Endothelial cell of umbilical vein (primary cell): ENCODE measurements at regions not wholly inside any gene's neighbourhood (a gene's known extent, or its start where the extent isn't known, plus 50 kb on each side); places are given as distances from the start of the nearest gene placed in this dataset.

Source experiments
- BruUV-seq: library from RNA; stranded (reverse); fragments of 400-500 nt; replicated peaks from 2 replicates; lab custom pipeline; 2021; lab: Mats Ljungman, UMichigan
- CTCF ChIA-PET: fragments of 300-600, 350-600 bp; sonication (Branson Sonifier 250); formaldehyde crosslinking; loops from one replicate; lab custom pipeline; 2021; ENCODE audit warnings: antibody characterized with exemption, inconsistent platforms; lab: Charles Lee
- POLR2A ChIA-PET: fragments of 300-600, 350-600 bp; sonication (Branson Sonifier 250); formaldehyde crosslinking; loops from one replicate; lab custom pipeline; 2021; ENCODE audit warnings: antibody characterized with exemption, inconsistent platforms; lab: Charles Lee
- DNase-seq: peaks from one replicate; pipeline ENCODE4 v3.0.0-alpha.2; 2011; ENCODE audit warnings: low read depth, low spot score
- FAIRE-seq: peaks from 2 replicates; lab custom pipeline; 2011; peaks lifted over from hg19 to GRCh38; lab: Jason Lieb, UNC
- H2AFZ ChIP-seq: 2 replicates; pipeline ENCODE4 v1.6.0; 2012; ENCODE audit warnings: low read depth, low read length, control low read depth, inconsistent platforms
- H3K27ac ChIP-seq: 2 replicates; pipeline ENCODE4 v1.5.1; 2011; ENCODE audit warnings: low read depth, mild to moderate bottlenecking, control low read depth, low read length, moderate library complexity; ENCODE audit not compliant: insufficient read depth
- H3K27me3 ChIP-seq, 2 experiments: 2 replicates each; pipeline versions ENCODE4 v1.6.0 to v1.6.1; 2011; ENCODE audit warnings: low read length in 2 of 2, mixed read lengths in 1 of 2; ENCODE audit not compliant: control insufficient read depth in 2 of 2, insufficient read depth in 2 of 2
- H3K36me3 ChIP-seq, 2 experiments: 2 replicates in 1 of 2; 3 replicates in 1 of 2; pipeline ENCODE4 v1.5.1; 2011; ENCODE audit warnings: low read length in 2 of 2, mild to moderate bottlenecking in 1 of 2, moderate library complexity in 1 of 2; ENCODE audit not compliant: control insufficient read depth in 2 of 2, insufficient read depth in 2 of 2; ENCODE audit errors: extremely low read depth in 1 of 2
- H3K4me1 ChIP-seq: 3 replicates; pipeline ENCODE4 v1.5.1; 2011; ENCODE audit warnings: mild to moderate bottlenecking, low read length; ENCODE audit not compliant: control insufficient read depth, insufficient read depth; ENCODE audit errors: extremely low read depth
- H3K4me2 ChIP-seq: 2 replicates; pipeline ENCODE4 v1.6.1; 2011; ENCODE audit warnings: low read length, control low read depth, mixed read lengths; ENCODE audit not compliant: insufficient read depth
- H3K4me3 ChIP-seq, 3 experiments: fragments of 200-600 bp in 1 of 3; sonication (generic), shearing (Covaris generic) in 1 of 3; replicated peaks in 1 of 3; 2 replicates each; pipeline ENCODE4 v1.5.1; 2011 to 2016; ENCODE audit warnings: control low read depth in 3 of 3, low read length in 3 of 3, mild to moderate bottlenecking in 2 of 3, inconsistent platforms in 1 of 3, low read depth in 1 of 3, moderate library complexity in 1 of 3; ENCODE audit not compliant: insufficient read depth in 1 of 3
- H3K79me2 ChIP-seq: 2 replicates; pipeline ENCODE4 v1.6.0; 2012; ENCODE audit warnings: low read length, inconsistent platforms; ENCODE audit not compliant: control insufficient read depth, insufficient read depth
- H3K9ac ChIP-seq: replicated peaks from 2 replicates; pipeline ENCODE3; 2011; ENCODE audit warnings: low read length, control low read depth; ENCODE audit not compliant: insufficient read depth; ENCODE audit errors: extremely low read depth
- H3K9me1 ChIP-seq: replicated peaks from 3 replicates; pipeline ENCODE4 v1.6.0; 2011; ENCODE audit warnings: mild to moderate bottlenecking, low read length; ENCODE audit not compliant: control insufficient read depth, insufficient read depth; ENCODE audit errors: extremely low read depth
- H3K9me3 ChIP-seq: replicated peaks from 2 replicates; pipeline ENCODE4 v1.5.1; 2012; ENCODE audit warnings: low read length, inconsistent platforms; ENCODE audit not compliant: control insufficient read depth, insufficient read depth
- H4K20me1 ChIP-seq: replicated peaks from 2 replicates; pipeline ENCODE3; 2011; ENCODE audit warnings: mild to moderate bottlenecking, low read length; ENCODE audit not compliant: control insufficient read depth, insufficient read depth; ENCODE audit errors: extremely low read depth
- CTCF ChIP-seq, 2 donors: IDR thresholded peaks; 1 replicate in 1 of 2; 2 replicates in 1 of 2; pipeline ENCODE4 v1.5.1; 2011; ENCODE audit warnings: low read length in 2 of 2, mild to moderate bottlenecking in 2 of 2, moderate library complexity in 2 of 2, control low read depth in 1 of 2, inconsistent platforms in 1 of 2, low read depth in 1 of 2; ENCODE audit not compliant: insufficient read depth in 1 of 2; ENCODE audit errors: extremely low read depth in 1 of 2
- EZH2 ChIP-seq: IDR thresholded peaks from 2 replicates; pipeline ENCODE4 v1.6.1; 2012; ENCODE audit warnings: borderline replicate concordance, low read depth, mild to moderate bottlenecking, moderate library complexity, low read length, inconsistent platforms; ENCODE audit not compliant: severe bottlenecking
- FOS ChIP-seq: IDR thresholded peaks from 2 replicates; pipeline ENCODE4 v1.6.1; 2011; ENCODE audit warnings: mild to moderate bottlenecking, low read length, moderate library complexity, borderline replicate concordance; ENCODE audit not compliant: insufficient read depth
- GATA2 ChIP-seq: IDR thresholded peaks from 2 replicates; pipeline ENCODE4 v1.7.0; 2011; ENCODE audit warnings: low read depth, mild to moderate bottlenecking, moderate library complexity, mixed read lengths, low read length; ENCODE audit not compliant: insufficient read length, insufficient read depth
- JUN ChIP-seq: IDR thresholded peaks from 2 replicates; pipeline ENCODE4 v1.6.1; 2011; ENCODE audit warnings: borderline replicate concordance, low read depth; ENCODE audit not compliant: insufficient read length, insufficient read depth
- MYC ChIP-seq: IDR thresholded peaks from one replicate; pipeline ENCODE4 v1.6.1; 2011; ENCODE audit warnings: mild to moderate bottlenecking, low read depth, low read length
- POLR2A ChIP-seq: IDR thresholded peaks from 2 replicates; pipeline ENCODE4 v1.6.1; 2012; ENCODE audit warnings: low read depth, mild to moderate bottlenecking, control low read depth, low read length
- POLR2AphosphoS5 ChIP-seq: IDR thresholded peaks from 2 replicates; pipeline ENCODE4 v1.6.1; 2012; ENCODE audit warnings: low read depth, mild to moderate bottlenecking, control low read depth, low read length, moderate library complexity; ENCODE audit not compliant: insufficient read depth
- dilution Hi-C: fragments of 300-500 bp; cut with MboI; formaldehyde crosslinking; loops from one replicate; pipeline ENCODE4 v1.15.0; 2019; ENCODE audit warnings: low sequenced_read_pairs; ENCODE audit not compliant: extremely low pct_ligation_motif_present
- intact Hi-C: fragments of 100-400 bp; cut with micrococcal nuclease; formaldehyde crosslinking; loops from one replicate; pipeline ENCODE4 v1.10.0; 2022
- TF ChIP-seq, protein P1 (sequence below): IDR thresholded peaks from 2 replicates; pipeline ENCODE4 v1.6.1; 2011; ENCODE audit not compliant: insufficient read depth, insufficient read length

GRCh38 chr2:144049137-144049536 is 470.8 kb downstream of the ZEB2 start:
- no peaks in the 10 kb centered on the region for H4K20me1 ChIP-seq
- dilution Hi-C loops (no loop called here), intact Hi-C loops (no loop called here)
- H3K36me3 ChIP-seq = no peaks in the 10 kb centered on the region
- H2AFZ ChIP-seq = no peak overlapping the region
- H3K79me2 ChIP-seq = no peaks in the 10 kb centered on the region
- no peak overlapping the region for H3K27ac ChIP-seq
- FAIRE-seq (no peak), DNase-seq (no peak)
- H3K9me3 ChIP-seq = no peaks in the 10 kb centered on the region
- CTCF ChIA-PET = no interaction called here
- no peaks in the 10 kb centered on the region for H3K9me1 ChIP-seq
- POLR2A ChIA-PET = no interaction called here
- TF ChIP-seq, protein P1, sequence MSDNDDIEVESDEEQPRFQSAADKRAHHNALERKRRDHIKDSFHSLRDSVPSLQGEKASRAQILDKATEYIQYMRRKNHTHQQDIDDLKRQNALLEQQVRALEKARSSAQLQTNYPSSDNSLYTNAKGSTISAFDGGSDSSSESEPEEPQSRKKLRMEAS = no peak
- TF ChIP-seq GATA2 (no peak), MYC (no peak), POLR2AphosphoS5 (no peak), CTCF (IDR thresholded peaks at IDR 0.05; ENCODE audit: extremely low read depth in 1 of 2, insufficient read depth in 1 of 2, low read depth in 1 of 2, low read length in 2 of 2) (no peak), JUN (no peak), EZH2 (no peak), POLR2A (no peak), FOS (no peak)
- no peak overlapping the region for H3K9ac ChIP-seq
- H3K4me3 ChIP-seq = no peak overlapping the region
- H3K4me1 ChIP-seq = no peaks in the 10 kb centered on the region
- no TSS peak for BruUV-seq
- H3K4me2 ChIP-seq = no peak overlapping the region
- H3K27me3 ChIP-seq = no peaks in the 10 kb centered on the region
